ENCODE measurements at regions not wholly inside any gene's neighbourhood (a gene's known extent, or its start where the extent isn't known, plus 50 kb on each side); places are given as distances from the start of the nearest gene placed in this dataset.

DNA sequence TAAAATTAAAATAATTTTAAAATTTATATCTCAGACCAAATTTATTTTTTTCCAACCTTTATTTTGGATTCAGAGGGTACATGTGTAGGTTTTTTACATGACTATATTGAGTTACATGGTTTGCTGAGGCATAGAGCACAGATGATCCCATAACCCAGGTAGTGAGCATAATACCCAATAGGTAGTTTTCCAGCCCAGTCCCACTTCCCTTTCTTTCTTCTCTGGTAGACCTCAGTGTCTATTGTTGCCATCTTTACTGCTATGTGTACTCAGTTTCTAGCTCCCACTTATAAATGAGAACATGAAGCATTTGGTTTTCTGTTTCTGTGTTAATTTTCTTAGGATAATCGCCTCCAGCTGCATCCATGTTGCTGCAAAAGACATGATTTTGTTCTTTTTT lies 338.1 kb downstream of the EFHB start:
- Histone ChIP-seq H3K27me3 (replicated peaks in 1 of 2; ENCODE audit: control insufficient read depth in 2 of 2, insufficient read depth in 2 of 2, low read length in 1 of 2) (no peaks in the 10 kb centered on the region), H3K4me1 (ENCODE audit: control insufficient read depth, insufficient read depth, low read length) (peaks cover 13% of the 10 kb centered on the region), H3K4me3 (no peak overlapping the region), H3K79me2 (ENCODE audit: control insufficient read depth, insufficient read depth, low read length) (no peaks in the 10 kb centered on the region), H3K4me2 (ENCODE audit: control insufficient read depth, insufficient read depth) (no peak overlapping the region), H3K9me3 (replicated peaks; ENCODE audit: control insufficient read depth, insufficient read depth, low read length) (peaks cover 4% of the 10 kb centered on the region), H4K20me1 (ENCODE audit: control insufficient read depth, insufficient read depth) (no peaks in the 10 kb centered on the region), H3K27ac (ENCODE audit: control insufficient read depth, insufficient read depth) (no peak overlapping the region), H2AFZ (ENCODE audit: control insufficient read depth, low read depth, low read length) (no peak overlapping the region), H3K9ac (ENCODE audit: control insufficient read depth, insufficient read depth, low read length) (no peak overlapping the region), H3K36me3 (ENCODE audit: control insufficient read depth in 2 of 2, insufficient read depth in 2 of 2, low read length in 1 of 2) (no peaks in the 10 kb centered on the region)
- ChIA-PET SMC1A (ENCODE audit: uncharacterized antibody, unreplicated experiment) (no interaction called here), RAD21 (ENCODE audit: unreplicated experiment) (no interaction called here), CTCF (interaction anchor here (1.0 kb wide), 1 partner anchor 76 kb away, joined by 3 read pairs; no protein-coding TSS in a partner anchor), POLR2A (no interaction called here)
- no peak for DNase-seq (ENCODE audit: low read depth, low spot score)
- no TSS peak for BruUV-seq (replicated peaks)
- no peak for FAIRE-seq
- no peak for ATAC-seq
- intact Hi-C loops (cut with micrococcal nuclease; ENCODE audit: unreplicated experiment): no loop called here
- 39% methylated on average over 1 of the region's 1 CpG for WGBS (ENCODE audit: insufficient coverage, insufficient replicate concordance, low lambda C conversion rate, missing lambda C conversion rate)
- TF ChIP-seq RBBP5 (conservative IDR thresholded peaks at IDR 0.05) (no peak), SPI1 (IDR thresholded peaks at IDR 0.05; ENCODE audit: borderline replicate concordance, insufficient read depth, low read depth, low read length) (0 out of 2 replicates have a peak, but pooled peaks have one; percentile 3)
- in situ Hi-C loops (cut with MboI): no loop called here
